Right hindlimb (tissue), 1 donor: ENCODE measurements at regions not wholly inside any gene's neighbourhood (a gene's known extent, or its start where the extent isn't known, plus 50 kb on each side); places are given as distances from the start of the nearest gene placed in this dataset.

Experiments
- DNase-seq: peaks from one replicate; pipeline ENCODE4 v3.0.0-alpha.2; 2018

- no peak for DNase-seq
Observed at GRCh38 chr6:40973304-40973703, 65.7 kb downstream of the UNC5CL start.

GRCh38 chr6:40972814-40973213 is 66.2 kb downstream of the UNC5CL start:
- DNase-seq: no peak

- DNase-seq: no peak
Observed at GRCh38 chr6:40972190-40972589, 66.8 kb downstream of the UNC5CL start.

GRCh38 chr6:40968620-40969164 is 70.3 kb downstream of the UNC5CL start:
- no peak for DNase-seq

- DNase-seq: no peak
Observed at GRCh38 chr6:40966860-40967259, 72.2 kb downstream of the UNC5CL start.

- no peak for DNase-seq
Observed at GRCh38 chr6:40965046-40965445, 74.0 kb downstream of the UNC5CL start.

GRCh38 chr6:40963019-40963418 is 76.0 kb downstream of the UNC5CL start:
- no peak for DNase-seq

- DNase-seq: no peak
Observed at GRCh38 chr6:40962241-40962640, 76.8 kb downstream of the UNC5CL start.

- DNase-seq: no peak
Observed at GRCh38 chr6:40961831-40962230, 77.2 kb downstream of the UNC5CL start.

- no peak for DNase-seq
Observed at GRCh38 chr6:40960742-40961430, 78.1 kb downstream of the UNC5CL start.

GRCh38 chr6:40959781-40960327 is 79.2 kb downstream of the UNC5CL start:
- no peak for DNase-seq

- no peak for DNase-seq
Observed at GRCh38 chr6:40958738-40959137, 80.3 kb downstream of the UNC5CL start.

- no peak for DNase-seq
Observed at GRCh38 chr6:40957616-40958492, 81.2 kb downstream of the UNC5CL start.

GRCh38 chr6:40956936-40957335 is 82.1 kb downstream of the UNC5CL start:
- DNase-seq: no peak

- no peak for DNase-seq
Observed at GRCh38 chr6:40955178-40955545, 83.9 kb downstream of the UNC5CL start.

GRCh38 chr6:40954446-40955177 is 84.4 kb downstream of the UNC5CL start:
- no peak for DNase-seq

- DNase-seq: no peak
Observed at GRCh38 chr6:40953486-40953885, 85.5 kb downstream of the UNC5CL start.

GRCh38 chr6:40950986-40951698 is 87.9 kb downstream of the UNC5CL start:
- DNase-seq: no peak

GRCh38 chr6:40948570-40948969 is 90.5 kb downstream of the UNC5CL start:
- DNase-seq: no peak

- no peak for DNase-seq
Observed at GRCh38 chr6:40947876-40948526, 91.0 kb downstream of the UNC5CL start.

- DNase-seq: no peak
Observed at GRCh38 chr6:40946738-40947301, 92.2 kb downstream of the UNC5CL start.
